ENCODE measurements at regions not wholly inside any gene's neighbourhood (a gene's known extent, or its start where the extent isn't known, plus 50 kb on each side); places are given as distances from the start of the nearest gene placed in this dataset.
"Not testable (repeated sequence)": the region's sequence is repeated elsewhere in the genome, so short reads cannot be mapped to it uniquely, and the experiment has no call there.

DNA sequence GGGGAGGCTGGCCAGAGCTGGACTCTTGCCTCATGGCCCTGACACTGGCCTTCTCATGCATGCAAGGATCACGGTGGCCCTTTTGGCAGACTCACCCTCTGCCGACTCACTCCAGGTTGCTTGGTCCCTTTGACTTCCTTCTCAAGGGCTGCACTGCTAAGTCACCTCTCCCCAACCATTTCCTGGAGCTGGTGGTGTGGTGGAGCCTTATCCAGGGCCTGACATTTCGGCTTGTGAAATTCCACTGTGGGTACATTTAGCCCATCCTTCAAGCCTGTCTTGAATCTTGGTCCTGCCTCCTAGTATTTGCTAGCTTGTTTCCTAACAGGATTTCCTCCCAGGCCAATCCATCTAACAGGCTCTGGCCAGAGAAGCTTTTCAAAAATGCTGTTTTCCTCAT lies 52.6 kb upstream of the JUN start:
- DNase-seq: no peak

DNA sequence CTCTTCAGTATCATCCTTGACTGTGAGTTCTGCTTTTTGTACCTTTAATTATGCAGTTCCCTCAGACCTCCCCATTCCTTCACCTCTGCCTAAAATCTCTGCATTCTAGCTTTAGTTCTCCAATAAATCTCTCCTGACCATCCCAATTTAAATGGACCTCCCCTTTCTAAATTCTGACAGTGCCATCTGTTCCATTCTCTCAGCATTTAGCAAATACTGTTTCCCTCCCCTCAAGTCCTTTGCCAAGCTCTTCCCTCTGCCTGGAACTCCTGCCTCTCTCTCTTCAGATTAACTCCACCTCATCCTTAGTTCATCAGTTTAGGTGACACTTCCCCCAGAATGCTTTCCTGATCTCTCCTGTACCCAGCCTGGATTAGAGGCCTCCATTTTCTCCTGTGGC lies 54.0 kb upstream of the JUN start:
- DNase-seq: no peak

DNA sequence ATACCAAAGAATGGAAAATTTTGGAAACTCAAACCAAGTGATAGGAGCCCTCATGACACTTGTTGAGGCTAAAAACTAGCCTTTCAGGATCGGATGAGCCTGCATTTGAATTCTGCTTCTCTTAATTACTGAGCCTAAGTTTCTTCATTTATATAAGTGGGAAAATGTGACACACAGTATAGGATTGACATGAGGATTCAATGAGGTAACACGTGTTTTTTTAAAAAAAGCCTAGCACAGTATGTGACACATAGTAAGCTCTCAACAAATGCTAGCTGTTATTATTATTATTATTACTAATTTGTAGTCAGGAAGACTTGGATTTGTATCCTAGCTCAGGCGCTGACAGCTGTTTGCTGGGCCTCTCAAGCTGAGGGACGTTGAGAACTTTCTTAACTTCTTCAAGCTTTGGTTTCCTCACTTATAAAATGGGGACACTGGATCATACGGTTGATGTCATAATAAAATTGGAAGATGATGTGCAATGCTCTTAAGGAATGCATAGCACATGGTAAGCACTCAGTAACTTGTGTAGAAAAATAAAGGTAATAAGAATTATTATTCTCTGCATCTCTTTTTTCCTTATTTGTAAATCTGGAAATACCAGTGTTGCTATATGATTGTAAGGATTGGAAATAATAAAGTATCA lies 55.4 kb upstream of the JUN start:
- no peak for DNase-seq

DNA sequence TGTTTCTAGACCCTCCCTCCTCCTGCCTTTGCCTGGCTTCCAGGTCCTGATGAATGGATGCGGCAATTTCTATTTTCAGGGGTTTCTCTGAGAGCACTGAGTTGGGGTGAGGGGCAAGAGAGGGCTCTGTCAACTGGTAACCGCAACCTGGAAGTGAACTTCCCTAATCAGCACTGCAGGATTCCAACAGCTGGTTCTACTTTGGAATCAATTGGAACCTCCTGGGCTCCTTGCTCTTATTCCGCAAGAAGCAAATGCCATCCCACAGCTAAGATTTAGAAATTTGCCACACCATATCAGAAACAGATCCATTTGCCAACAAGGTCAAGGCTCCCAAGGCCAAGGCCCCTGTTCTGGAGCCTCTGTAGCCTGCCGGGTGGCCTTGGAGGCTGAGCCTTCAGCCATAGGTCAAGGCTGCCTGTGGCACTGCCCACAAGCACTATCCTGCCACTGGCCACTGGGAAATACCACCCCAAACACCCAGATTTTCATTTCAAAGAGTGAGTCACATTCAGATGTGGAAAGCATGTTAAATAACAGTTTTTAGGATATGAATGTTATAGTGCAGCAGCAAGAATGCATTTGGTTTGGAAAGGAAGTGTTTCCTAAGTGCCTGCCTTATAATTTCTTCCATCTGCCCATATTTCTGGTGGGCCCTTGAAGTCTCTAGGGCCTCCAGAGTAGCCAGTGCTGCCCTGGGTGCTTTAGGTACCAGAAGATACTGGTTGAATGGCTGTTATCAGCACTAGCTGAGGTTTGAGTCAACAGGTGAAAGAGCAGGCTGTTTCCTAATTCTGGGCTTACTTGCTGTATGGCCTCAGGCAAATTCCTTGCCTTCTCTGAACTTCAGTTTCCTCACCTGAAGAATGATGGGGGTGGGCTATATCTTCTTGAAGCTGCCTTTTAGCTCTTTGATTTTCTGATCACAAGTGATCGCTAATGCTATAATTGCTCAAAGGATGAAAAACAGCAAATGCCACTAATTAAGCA lies 56.3 kb upstream of the JUN start:
- no peak for DNase-seq

DNA sequence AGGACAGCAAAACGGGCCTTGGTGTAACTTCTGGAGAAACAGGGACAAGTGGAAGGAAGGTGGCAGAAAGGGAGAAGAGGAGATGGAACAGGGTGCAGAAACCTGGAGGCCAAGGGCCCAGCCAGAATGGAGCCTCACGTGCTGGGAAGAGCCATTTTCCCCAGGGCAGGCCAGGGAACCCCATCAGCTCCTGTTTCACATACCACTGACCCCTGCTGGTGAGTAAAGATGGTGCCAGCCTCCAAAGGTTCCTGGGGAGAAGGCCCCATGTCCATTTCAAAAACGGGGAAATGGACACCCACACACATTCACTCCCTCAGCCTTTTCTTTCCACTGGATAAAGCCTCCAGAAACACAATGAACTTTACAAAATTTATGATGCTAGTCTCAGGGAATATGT lies 57.6 kb upstream of the JUN start:
- DNase-seq: no peak

DNA sequence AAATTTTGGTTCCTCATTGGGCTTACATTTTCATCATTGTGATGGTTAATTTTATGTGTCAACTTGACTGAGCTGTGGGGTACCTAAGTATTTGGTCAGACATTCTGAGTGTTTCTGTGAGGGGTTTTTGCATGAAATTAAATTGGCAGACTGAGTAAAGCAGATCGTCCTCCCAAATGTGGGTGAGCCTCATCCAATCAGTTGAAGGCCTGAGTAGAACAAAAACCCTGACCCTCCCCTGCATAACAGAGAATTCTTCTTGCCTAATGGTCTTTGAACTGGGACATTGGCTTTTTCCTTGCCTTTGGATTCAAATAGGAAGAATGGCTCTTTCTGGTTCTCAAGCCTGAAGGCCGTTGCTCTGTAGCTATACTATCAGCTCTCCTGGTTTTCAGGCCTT lies 59.1 kb upstream of the JUN start:
- no peak for DNase-seq

DNA sequence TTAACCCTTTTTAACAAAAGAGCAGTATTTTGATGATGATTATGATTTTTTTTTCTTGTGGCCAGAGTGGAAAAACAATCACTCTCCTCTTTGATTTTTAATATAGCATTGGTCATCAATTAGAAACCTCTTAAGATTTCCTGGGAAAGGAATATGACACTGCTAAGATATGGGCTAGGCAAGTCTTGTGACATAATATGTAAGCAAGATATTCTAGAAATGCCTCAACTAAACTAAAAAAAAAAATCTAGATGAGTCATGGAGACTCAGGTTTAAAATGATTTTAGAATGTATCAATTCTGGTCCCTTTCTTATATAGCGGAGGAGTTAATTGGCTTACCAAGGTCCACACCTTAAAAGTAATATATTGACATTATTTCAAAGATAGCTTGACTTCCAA lies 60.3 kb upstream of the JUN start:
- no peak for DNase-seq

DNA sequence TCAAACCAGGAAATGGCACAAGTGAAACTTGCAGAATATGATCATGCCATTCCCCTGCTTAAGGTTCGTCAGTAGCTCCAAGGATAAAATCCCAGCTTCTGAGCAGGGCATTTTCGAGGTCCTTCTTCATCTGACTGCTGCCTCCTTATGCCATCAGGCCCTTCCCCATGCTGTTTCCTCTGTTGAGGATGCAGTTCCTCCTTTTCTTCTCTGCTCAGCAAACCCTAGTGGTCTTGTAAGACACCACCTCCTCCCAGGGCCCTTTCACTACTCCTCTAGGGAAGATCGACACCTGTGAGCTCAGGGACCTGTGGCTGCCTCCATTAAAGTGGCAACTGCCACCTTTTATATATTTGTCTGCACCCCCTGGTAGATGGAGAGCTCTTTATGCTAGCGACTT lies 62.1 kb upstream of the JUN start:
- DNase-seq: no peak

DNA sequence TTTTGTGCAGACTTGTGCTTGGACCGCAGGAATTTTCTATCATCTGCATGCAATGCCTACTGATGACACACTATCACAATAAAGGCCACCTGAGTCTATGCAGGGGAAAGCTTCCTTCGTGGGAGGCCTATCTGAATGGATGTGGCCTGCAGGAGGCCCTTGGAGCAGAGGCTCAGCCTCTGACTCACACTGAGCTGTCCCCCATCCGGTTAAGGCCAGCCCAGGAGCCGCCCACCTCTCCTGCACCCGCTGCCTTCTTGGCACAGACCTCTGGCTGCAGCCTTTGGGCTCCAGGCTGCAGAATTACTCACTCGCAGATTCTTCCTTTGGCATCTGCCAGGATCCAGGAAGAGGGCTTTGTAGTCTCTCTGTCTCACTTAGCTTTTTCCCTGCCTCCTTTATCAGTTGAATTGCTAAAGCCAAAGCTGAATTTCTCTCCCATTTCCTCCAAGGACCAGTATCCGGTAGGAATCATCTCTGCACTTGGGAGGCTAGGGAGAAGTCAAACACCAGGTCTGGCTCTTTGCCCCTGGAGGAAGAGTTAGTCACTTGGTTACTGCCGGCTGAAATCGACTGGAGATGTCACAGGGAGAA lies 65.1 kb upstream of the JUN start:
- no peak for DNase-seq

DNA sequence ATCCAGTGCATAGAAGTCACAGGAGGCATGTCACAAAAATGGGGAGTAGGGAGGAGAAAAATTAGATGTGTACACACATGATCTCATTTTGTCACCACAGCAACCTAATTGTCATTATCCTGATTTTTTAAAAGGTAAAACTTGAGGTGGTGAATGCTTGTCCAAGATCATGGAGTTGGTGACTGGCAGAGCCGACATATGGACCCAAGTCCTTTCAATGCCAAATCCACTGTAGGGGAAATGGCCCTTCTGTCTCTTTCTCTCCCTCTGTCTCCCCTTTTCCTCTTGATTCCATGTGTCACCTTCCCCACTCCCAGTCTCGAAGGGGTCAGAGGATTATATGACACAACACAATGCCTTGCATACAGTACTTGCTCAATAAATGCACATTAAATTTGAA lies 65.7 kb upstream of the JUN start:
- DNase-seq: no peak

DNA sequence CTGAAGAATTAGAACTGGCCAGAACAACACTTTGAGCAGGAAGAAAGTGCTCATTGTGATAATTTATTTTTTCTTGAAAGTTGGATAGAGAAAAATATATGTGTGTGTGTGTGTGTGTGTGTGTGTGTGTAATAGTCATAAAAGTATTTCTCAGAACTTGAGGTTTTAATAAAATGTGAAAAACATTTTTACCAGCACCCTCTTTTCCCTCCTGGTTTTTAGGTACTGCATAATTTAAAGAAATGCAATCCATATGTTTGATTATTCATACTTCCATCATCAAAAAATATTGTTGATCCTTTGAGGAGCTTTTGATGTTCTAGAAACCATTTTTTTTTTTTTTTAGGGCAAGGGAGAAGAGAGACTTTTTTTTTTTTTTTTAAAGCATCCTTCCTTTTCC lies 66.8 kb upstream of the JUN start:
- no peak for DNase-seq

DNA sequence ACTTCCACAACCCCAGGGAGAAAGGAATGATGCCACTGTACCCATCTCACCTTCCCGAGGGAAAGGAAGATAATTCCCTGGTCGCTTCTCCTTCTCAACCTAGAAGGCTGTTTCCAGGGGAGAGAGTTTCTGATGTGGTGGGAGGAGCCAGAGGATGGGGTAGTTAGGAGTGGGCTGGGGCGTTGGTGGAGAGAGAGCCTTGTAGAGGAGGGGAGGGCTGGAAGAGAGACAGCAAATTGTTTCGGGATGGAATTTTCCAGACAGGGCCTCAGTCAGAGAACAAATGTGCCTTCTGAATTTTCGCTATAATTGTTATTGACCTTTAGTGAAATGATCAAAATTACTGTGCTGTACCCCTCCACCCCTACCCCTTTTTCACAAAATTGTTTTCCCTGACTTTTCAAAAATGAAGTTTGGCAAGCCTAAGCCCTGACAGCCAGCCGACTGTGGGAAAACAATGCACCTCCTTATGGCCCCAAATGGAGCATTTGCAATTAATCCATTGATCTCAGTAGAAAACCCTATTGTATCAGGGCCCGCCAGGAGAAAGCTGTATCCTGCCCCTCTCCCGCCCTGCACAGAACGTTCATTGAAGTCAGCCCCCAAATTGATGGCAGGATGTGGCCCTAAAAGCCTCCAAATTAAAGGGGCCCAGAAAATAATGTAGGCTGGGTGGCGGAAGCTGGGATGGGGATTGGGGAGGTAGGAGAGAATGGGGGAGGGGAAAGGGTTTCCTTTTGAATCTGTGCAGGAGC lies 69.1 kb upstream of the JUN start:
- DNase-seq: no peak

DNA sequence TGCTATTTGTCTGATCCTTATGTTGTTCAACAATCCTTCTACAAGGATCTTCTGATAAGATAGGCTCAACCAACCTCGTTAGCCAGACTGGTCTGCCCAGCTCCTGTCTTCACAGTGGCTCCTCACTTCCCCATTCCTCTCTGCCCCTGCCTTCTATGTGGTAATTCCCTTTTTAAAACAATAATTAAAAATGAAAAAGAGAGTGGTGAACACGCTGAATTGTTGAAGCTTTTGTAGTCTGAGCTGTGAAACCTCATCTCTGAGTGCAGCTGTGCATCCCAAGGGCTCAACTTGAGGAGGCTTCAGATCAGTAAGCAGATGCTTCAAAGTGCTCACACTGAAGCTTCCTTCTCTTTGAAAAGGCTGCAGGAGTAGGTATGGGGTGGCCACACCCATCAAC lies 70.7 kb upstream of the JUN start:
- no peak for DNase-seq

DNA sequence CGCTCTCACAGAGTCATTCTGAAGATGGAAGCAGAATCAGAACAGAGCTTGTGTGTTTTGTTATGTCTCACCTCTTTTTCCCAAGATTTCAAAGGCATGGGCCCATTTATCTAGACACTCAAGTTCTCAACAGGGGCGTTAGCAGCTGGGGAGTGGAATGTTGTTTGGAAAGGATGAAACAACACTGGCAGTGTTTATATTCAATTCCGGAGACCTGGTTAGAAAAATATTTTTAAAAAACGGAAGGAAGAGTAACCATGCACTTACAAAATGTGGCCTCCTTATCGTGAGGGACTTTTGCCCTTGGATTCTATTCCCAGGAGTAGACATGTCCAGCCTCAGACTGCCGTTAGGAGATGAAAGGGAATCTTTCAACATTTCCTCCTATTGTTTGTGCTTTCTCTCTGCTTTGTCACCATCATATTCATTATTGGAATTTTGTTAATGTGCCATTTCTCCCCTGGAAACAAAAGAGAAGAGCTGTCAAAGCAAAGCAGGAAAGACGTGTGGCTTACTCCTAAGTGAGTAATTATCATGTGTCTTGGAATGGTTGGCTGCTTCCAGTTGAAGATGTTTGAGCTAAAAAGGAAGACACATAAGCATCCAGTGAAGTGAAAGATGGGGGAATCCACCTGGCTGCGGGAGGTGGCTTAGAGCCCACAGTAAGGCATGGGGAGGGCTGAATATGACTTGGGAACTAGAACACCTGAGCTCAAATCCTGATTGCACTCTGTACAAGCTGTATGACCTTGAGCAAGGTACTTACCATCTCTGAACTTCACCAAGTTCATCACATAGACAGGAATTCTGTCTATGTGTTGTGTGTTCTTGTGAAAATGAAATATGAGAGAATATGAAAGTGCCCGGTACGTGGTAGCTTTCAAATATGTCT lies 71.7 kb upstream of the JUN start:
- no peak for DNase-seq

DNA sequence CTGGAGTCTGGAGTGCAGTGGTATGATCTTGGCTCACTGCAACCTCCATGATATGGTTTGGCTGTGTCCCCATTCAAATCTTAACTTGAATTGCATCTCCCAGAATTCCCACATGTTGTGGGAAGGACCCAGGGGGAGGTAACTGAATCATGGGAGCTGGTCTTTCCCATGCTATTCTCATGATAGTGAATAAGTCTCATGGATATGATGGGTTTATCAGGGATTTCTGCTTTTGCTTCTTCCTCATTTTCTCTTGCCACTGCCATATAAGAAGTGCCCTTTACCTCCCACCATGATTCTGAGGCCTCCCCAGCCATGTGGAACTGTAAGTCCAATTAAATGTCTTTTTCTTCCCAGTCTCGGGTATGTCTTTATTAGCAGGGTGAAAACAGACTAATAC lies 72.4 kb upstream of the JUN start:
- not testable (repeated sequence) for DNase-seq

DNA sequence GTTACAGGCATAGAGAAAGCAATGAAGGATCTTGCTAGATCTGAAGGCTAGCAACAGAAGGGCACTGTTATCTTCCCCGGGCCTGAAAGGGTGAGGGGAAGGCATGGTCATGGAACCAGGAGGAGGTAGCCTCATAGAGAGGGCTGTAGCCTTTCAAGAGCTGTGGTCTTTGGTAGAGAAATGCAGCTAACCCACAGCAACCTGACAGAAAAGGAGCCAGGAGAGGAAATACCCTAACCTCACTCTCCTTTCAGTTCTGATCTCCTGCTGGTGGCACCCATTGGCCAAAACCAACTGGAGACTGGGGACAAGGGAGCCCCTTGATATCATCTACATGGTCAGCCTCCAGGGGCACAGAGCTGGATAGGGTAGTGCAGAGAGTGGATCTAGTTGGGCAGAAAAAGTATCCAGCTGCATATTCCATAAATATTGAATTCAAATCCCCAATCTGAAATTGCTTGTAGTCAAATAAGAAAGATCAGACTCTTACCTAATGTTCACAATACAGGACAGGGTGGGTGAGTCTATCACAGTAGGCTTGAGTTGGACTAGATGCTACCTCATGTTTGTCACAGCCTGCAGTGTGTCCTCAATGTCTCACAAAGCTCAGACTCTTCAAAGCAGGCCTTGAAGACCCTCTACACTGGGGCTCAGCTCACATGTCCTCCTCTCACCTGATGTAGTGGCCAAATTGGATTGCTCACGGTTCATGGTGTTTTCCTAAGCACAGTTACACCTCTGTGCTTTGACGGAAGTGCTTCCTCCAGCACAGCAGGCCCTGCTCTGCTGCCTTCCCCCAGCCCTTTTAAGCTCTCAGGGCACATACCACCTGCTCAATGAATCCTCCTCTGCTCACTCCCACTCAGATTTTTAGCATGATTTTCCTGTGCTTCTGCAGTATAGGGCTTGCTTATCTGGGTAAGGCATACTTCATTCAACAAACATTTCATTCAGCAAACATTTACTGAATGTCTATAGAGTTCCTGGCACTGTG lies 74.1 kb upstream of the JUN start:
- no peak for DNase-seq

DNA sequence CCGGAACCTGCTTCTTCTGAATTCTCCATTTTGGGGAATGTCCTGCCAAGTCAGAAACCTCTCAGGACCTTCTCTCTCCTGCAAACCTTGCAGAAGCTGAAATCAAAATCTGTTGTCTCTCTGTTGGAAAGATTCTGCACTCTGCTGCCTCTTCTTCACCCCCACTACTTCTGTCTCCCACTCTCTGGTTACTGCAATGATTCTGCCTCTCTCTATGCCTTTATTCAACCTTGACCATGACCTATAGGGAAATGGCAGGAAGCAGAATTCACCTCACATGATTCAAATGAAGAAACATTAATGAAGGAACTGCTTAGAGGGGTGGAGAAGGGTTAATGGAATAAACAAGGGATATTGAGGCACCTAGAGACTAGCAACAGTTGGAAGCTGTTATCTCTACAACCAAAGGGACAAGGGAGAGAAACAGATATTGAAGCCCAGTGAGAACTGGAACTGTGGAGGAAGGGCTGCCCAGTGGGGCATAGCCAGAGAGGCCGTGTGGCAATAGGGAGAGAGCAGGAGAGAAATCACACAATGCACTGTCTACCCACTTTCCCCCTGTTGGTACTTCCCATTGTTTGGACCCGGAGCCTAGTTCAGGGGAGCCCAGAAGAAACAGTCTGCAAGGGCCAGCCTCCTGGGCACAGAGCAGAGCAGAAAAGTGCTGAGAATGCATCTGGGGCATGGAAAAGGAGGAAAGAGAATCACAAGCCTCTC lies 76.1 kb upstream of the JUN start:
- no peak for DNase-seq

DNA sequence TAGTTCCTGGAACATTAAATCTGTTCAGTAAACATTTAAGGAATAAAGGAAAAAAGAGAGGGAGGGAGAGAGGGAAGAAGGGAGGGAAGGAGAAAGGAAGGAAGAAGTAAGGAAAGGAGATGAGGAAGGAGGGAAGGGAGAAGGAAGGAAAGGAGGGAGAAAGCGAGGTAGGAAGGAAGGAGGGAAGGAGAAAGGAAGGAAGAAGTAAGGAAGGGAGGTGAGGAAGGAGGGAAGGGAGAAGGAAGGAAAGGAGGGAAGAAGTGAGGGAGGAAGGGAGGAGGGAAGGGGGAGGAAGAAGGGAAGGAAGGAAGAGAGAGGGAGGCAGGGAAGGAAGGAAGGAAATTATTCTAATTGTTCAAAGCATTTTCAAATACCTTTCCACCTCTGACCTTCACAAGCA lies 77.2 kb upstream of the JUN start:
- no peak for DNase-seq

DNA sequence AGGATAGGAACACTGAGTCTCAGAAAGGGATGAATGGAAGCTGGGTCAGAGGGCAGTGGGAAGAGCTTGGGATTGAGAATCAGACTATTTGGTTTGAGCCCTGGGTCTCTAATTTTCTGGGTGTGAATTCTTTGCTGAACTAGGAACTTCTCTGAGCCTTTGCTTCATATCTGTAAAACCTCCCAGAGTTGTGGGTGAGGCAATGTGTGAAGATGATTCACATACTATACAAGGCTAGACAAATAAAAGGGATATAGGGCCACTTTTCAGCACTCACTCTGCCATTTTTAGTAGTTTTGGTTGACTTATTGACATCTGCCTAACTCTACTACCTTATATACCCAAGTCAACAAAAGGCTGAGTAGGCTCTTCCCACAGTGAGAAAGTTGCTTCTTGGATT lies 77.7 kb upstream of the JUN start:
- no peak for DNase-seq

DNA sequence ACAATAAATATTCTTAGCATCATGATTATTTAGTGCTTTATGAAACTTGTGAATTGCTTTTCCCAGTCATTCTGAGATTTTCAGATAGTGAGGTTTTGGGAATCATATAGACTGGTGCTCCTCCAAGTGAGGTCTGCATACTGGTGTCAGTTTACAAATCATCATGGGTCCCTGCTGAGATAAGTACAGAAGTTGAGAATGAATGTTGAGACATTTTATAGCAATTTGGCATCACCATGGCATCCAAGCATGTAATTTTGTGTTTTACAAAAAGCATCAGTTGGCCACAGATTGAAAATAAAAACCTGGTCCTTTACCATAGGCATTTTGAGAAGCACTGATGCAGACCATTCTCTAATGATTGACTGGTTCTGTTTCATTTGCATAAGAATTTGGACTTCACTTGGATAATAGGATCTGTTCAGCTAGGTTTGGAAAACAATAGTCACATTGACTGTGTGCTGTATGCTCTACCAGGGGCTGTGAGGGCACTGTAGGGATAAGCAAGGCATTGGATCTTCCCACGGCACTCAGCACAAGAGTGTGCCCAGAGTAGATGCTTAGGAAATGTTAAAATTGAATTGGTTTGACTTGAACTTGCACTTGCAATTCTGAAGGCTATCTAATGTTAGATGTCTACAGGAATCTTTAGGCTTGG lies 79.0 kb upstream of the JUN start:
- DNase-seq: no peak
